Osteoblast (primary cell): ENCODE measurements at regions not wholly inside any gene's neighbourhood (a gene's known extent, or its start where the extent isn't known, plus 50 kb on each side); places are given as distances from the start of the nearest gene placed in this dataset.

Experiments used
- DNase-seq: peaks from one replicate; pipeline ENCODE4 v3.0.0; 2011; ENCODE audit warnings: low spot score, mixed read lengths; ENCODE audit not compliant: insufficient read length; ENCODE audit errors: missing footprints
- H2AFZ ChIP-seq: 2 replicates; pipeline ENCODE4 v1.6.0; 2011; ENCODE audit warnings: mild to moderate bottlenecking, low read length
- H3K27ac ChIP-seq: 2 replicates; pipeline ENCODE4 v1.5.1; 2011; ENCODE audit warnings: mild to moderate bottlenecking, low read depth, low read length, moderate library complexity
- H3K27me3 ChIP-seq: 2 replicates; pipeline ENCODE4 v1.6.0; 2012; ENCODE audit warnings: mild to moderate bottlenecking, control low read depth, inconsistent platforms, low read length, moderate library complexity; ENCODE audit not compliant: insufficient read depth
- H3K36me3 ChIP-seq: 2 replicates; pipeline ENCODE4 v1.5.1; 2011; ENCODE audit warnings: mild to moderate bottlenecking, low read length, control low read depth, moderate library complexity; ENCODE audit not compliant: insufficient read depth
- H3K4me1 ChIP-seq: 2 replicates; pipeline ENCODE4 v1.5.1; 2011; ENCODE audit warnings: mild to moderate bottlenecking, low read length, control low read depth, moderate library complexity; ENCODE audit not compliant: insufficient read depth
- H3K4me2 ChIP-seq: 2 replicates; pipeline ENCODE4 v1.6.0; 2011; ENCODE audit warnings: mild to moderate bottlenecking, low read length; ENCODE audit not compliant: insufficient read depth
- H3K4me3 ChIP-seq: fragments of 200-600 bp; sonication (generic); 3 replicates; pipeline ENCODE4 v1.5.1; 2012; ENCODE audit warnings: mild to moderate bottlenecking, low read length, inconsistent platforms; ENCODE audit not compliant: insufficient read depth
- H3K79me2 ChIP-seq: 2 replicates; pipeline ENCODE4 v1.6.0; 2012; ENCODE audit warnings: mild to moderate bottlenecking, low read length, control low read depth, inconsistent platforms; ENCODE audit not compliant: insufficient read depth
- H3K9me3 ChIP-seq: 2 replicates; pipeline ENCODE4 v1.5.1; 2011; ENCODE audit warnings: low read depth, low read length, control low read depth
- H4K20me1 ChIP-seq: 2 replicates; pipeline ENCODE4 v1.6.0; 2012; ENCODE audit warnings: mild to moderate bottlenecking, low read length, control low read depth; ENCODE audit not compliant: insufficient read depth
- CTCF ChIP-seq: IDR thresholded peaks from 2 replicates; pipeline ENCODE4 v1.5.1; 2011; ENCODE audit warnings: mild to moderate bottlenecking, low read depth, low read length, moderate library complexity; ENCODE audit errors: extremely low read depth

DNA sequence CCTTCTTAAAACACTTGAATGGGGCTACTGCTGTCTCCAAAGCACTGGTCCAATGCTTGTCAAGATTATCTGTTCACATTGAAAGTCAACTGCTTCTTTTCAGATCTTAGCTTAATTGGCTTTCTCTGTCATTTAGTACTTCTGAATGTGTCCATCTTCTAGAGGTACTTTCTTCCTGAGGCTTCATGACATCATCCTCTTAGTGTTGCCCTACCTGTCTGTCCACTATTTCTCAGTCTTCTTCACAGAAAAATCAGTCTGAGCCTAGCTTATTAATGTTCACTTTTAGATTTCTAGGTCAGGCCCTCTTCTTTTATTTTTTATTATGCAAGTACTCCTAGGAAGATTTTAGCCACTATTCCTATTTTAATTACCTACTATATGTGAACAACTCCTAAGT is 899.9 kb downstream of the DTWD2 start:
- DNase-seq: no peak
- Histone ChIP-seq H3K79me2 (no peaks in the 10 kb centered on the region), H3K27ac (no peak overlapping the region), H2AFZ (no peak overlapping the region), H3K4me3 (no peak overlapping the region), H3K27me3 (no peaks in the 10 kb centered on the region), H3K36me3 (no peaks in the 10 kb centered on the region), H3K9me3 (no peaks in the 10 kb centered on the region), H3K4me2 (no peak overlapping the region), H3K4me1 (no peaks in the 10 kb centered on the region), H4K20me1 (no peaks in the 10 kb centered on the region)
- no peak for TF ChIP-seq CTCF

- no peak for TF ChIP-seq CTCF
- Histone ChIP-seq H3K9me3 (peaks cover 2% of the 10 kb centered on the region), H3K4me3 (no peak overlapping the region), H3K79me2 (no peaks in the 10 kb centered on the region), H2AFZ (no peak overlapping the region), H3K4me1 (no peaks in the 10 kb centered on the region), H4K20me1 (no peaks in the 10 kb centered on the region), H3K27me3 (no peaks in the 10 kb centered on the region), H3K27ac (no peak overlapping the region), H3K36me3 (no peaks in the 10 kb centered on the region), H3K4me2 (no peak overlapping the region)
- no peak for DNase-seq
Observed at GRCh38 chr5:118076490-118076889, 911.9 kb downstream of the DTWD2 start.

DNA sequence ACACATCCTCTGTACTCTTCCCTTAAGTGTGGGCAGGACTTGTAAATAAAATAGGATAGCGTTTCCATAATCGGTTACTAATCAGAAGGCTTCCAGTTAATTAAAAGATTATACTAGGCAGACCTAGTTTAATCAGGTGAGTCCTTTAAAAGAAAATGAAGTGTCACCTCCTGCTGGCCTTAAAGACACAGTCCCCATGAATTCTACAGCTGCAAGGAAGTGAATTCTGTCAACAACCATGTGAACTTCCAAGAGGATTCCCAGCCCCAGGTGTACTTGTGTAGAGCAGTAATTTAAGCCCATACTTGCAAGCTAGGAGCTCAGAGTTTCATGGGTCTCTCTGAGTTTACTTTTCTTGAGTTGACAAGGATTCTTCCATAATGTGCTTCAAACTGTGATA is 918.3 kb downstream of the DTWD2 start:
- Histone ChIP-seq H3K4me3 (no peak overlapping the region), H3K27me3 (no peaks in the 10 kb centered on the region), H2AFZ (no peak overlapping the region), H3K36me3 (no peaks in the 10 kb centered on the region), H3K9me3 (no peaks in the 10 kb centered on the region), H3K4me2 (no peak overlapping the region), H3K4me1 (no peaks in the 10 kb centered on the region), H3K79me2 (no peaks in the 10 kb centered on the region), H3K27ac (no peak overlapping the region), H4K20me1 (no peaks in the 10 kb centered on the region)
- DNase-seq: no peak
- no peak for TF ChIP-seq CTCF

DNA sequence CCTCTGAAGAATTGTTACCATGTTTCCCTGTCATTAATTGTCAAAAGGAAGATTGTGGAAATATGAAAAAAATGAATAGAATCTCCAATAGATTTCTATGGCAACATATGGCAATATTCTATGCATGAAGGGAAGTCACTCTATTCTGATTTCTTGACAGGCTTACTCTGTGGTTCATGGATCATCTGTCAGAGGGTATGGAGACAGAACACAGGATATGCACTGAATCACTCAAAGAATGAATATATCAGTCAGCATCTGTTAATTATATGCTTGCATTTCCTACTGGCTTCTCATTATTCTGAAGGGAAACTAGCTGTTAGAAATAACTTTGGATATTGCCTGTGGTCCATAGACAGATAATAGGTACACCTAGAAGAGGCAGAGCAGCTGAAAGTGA is 918.9 kb downstream of the DTWD2 start:
- Histone ChIP-seq H3K79me2 (no peaks in the 10 kb centered on the region), H3K4me1 (no peaks in the 10 kb centered on the region), H2AFZ (no peak overlapping the region), H3K27ac (no peak overlapping the region), H4K20me1 (no peaks in the 10 kb centered on the region), H3K4me2 (no peak overlapping the region), H3K36me3 (no peaks in the 10 kb centered on the region), H3K27me3 (no peaks in the 10 kb centered on the region), H3K9me3 (no peaks in the 10 kb centered on the region), H3K4me3 (no peak overlapping the region)
- DNase-seq: no peak
- no peak for TF ChIP-seq CTCF
